ENCODE measurements at regions not wholly inside any gene's neighbourhood (a gene's known extent, or its start where the extent isn't known, plus 50 kb on each side); places are given as distances from the start of the nearest gene placed in this dataset.

GRCh38 chr1:214946615-214947014 lies 135.9 kb upstream of the KCNK2 start:
- no peak for ATAC-seq
- Mint-ChIP-seq H3K36me3 (ENCODE audit: insufficient read depth) (no peaks in the 10 kb centered on the region), H3K4me1 (ENCODE audit: low read depth) (no peaks in the 10 kb centered on the region), H3K9me3 (no peaks in the 10 kb centered on the region), H3K4me3 (no peak overlapping the region), H3K27me3 (ENCODE audit: low read depth) (peaks cover 2% of the 10 kb centered on the region)
- no peak for DNase-seq

GRCh38 chr1:214952648-214953047 lies 129.9 kb upstream of the KCNK2 start:
- H3K9me3 Mint-ChIP-seq, result no peaks in the 10 kb centered on the region
- no peaks in the 10 kb centered on the region for H3K4me1 Mint-ChIP-seq (ENCODE audit: low read depth)
- ATAC-seq (no peak), DNase-seq (no peak)
- H3K36me3 Mint-ChIP-seq (ENCODE audit: insufficient read depth), result no peaks in the 10 kb centered on the region
- no peak overlapping the region for H3K4me3 Mint-ChIP-seq
- peaks cover 7% of the 10 kb centered on the region for H3K27me3 Mint-ChIP-seq (ENCODE audit: low read depth)

- Mint-ChIP-seq H3K27me3 (ENCODE audit: low read depth) (peaks cover 7% of the 10 kb centered on the region), H3K4me3 (no peak overlapping the region), H3K9me3 (no peaks in the 10 kb centered on the region), H3K4me1 (ENCODE audit: low read depth) (no peaks in the 10 kb centered on the region), H3K36me3 (ENCODE audit: insufficient read depth) (no peaks in the 10 kb centered on the region)
- DNase-seq (no peak), ATAC-seq (no peak)
Measured at GRCh38 chr1:214953901-214954616, 128.5 kb upstream of the KCNK2 start.

DNA sequence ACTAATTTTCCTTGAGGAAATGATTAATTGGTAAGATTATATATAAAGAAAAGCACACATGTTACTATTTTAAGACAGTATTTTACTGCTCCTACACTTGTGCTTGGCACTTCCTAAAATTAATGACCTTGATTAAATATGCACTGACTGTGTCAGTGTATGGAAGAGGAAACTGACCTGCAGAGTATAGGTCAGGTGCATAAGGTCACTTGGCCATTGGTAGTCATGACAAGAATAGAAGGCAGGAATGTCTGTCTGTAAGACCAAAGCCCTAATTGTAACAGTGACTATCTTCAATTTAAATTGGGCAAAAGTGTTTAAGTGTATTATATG lies 128.0 kb upstream of the KCNK2 start:
- Mint-ChIP-seq H3K4me1 (ENCODE audit: low read depth) (no peaks in the 10 kb centered on the region), H3K27me3 (ENCODE audit: low read depth) (peaks cover 6% of the 10 kb centered on the region), H3K36me3 (ENCODE audit: insufficient read depth) (no peaks in the 10 kb centered on the region), H3K4me3 (no peak overlapping the region), H3K9me3 (no peaks in the 10 kb centered on the region)
- ATAC-seq (no peak), DNase-seq (no peak)

DNA sequence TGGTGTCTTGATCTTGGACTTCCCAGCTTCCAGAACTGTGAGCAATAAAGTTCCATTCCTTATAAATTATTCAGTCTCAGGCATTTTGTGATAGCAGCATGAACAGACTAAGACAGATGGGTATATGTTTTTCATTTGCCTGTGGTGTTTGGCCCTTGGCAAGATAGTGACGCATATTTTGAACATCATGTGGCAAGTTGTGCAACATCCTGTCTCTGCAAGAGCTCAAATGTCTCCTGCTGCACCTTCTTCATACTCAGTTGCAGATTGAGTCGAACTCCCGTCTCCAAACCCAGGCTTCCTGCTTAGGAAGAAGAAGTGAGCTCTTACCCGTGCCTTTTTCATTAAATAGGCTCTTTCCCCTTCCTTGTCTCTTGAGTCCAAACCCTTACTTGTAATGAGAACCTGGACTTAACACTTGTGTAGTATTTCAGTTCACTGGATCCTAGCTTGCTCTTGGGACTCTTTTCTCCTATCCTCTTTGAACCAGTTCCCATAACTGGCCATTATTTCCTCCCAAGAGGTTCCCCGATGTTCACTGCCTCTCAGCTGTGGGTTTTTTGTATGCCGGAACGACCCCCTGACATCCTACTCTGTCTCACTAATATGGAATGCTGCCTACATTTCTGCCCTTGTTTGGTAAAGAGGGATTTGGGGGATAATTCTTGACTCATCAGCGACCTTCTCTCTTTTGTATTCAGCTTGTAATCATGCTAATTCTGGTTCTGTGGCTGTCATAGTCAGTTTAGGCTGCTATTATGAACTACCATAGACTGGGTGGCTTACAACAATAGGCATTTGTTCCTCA lies 125.0 kb upstream of the KCNK2 start:
- no peaks in the 10 kb centered on the region for H3K36me3 Mint-ChIP-seq (ENCODE audit: insufficient read depth)
- H3K4me1 Mint-ChIP-seq (ENCODE audit: low read depth), result no peaks in the 10 kb centered on the region
- H3K9me3 Mint-ChIP-seq, result no peaks in the 10 kb centered on the region
- no peak overlapping the region for H3K4me3 Mint-ChIP-seq
- ATAC-seq (no peak), DNase-seq (no peak)
- H3K27me3 Mint-ChIP-seq (ENCODE audit: low read depth), result peaks cover 5% of the 10 kb centered on the region

DNA sequence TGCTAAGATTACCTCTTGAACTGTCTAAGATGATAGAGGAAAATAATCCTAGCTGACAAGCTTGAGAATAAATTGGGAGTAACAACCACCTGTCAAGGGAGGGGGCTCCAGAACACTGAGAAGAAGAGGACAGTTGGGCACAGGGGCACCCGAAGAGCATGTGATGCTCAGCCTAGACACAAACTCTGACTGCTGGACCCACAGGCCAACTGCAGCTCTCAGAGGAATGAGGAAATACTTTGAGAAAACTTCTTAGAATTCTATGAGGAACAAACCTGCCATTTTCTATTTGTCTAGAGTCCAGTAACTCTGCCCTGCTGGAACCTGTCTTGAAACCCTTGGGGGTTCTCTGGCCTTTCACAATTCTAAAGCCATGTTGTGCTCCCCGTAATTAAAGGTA lies 124.1 kb upstream of the KCNK2 start:
- H3K4me1 Mint-ChIP-seq (ENCODE audit: low read depth), result no peaks in the 10 kb centered on the region
- H3K27me3 Mint-ChIP-seq (ENCODE audit: low read depth), result peaks cover 5% of the 10 kb centered on the region
- DNase-seq (no peak), ATAC-seq (no peak)
- no peaks in the 10 kb centered on the region for H3K9me3 Mint-ChIP-seq
- H3K36me3 Mint-ChIP-seq (ENCODE audit: insufficient read depth), result no peaks in the 10 kb centered on the region
- no peak overlapping the region for H3K4me3 Mint-ChIP-seq

- H3K27me3 Mint-ChIP-seq (ENCODE audit: low read depth), result peaks cover 6% of the 10 kb centered on the region
- H3K9me3 Mint-ChIP-seq, result no peaks in the 10 kb centered on the region
- ATAC-seq (no peak), DNase-seq (no peak)
- no peak overlapping the region for H3K4me3 Mint-ChIP-seq
- no peaks in the 10 kb centered on the region for H3K36me3 Mint-ChIP-seq (ENCODE audit: insufficient read depth)
- H3K4me1 Mint-ChIP-seq (ENCODE audit: low read depth), result no peaks in the 10 kb centered on the region
Measured at GRCh38 chr1:214966346-214966745, 116.2 kb upstream of the KCNK2 start.

GRCh38 chr1:214967865-214968575 lies 114.5 kb upstream of the KCNK2 start:
- Mint-ChIP-seq H3K27me3 (ENCODE audit: low read depth) (peaks cover 7% of the 10 kb centered on the region), H3K4me3 (no peak overlapping the region), H3K9me3 (no peaks in the 10 kb centered on the region), H3K4me1 (ENCODE audit: low read depth) (no peaks in the 10 kb centered on the region), H3K36me3 (ENCODE audit: insufficient read depth) (no peaks in the 10 kb centered on the region)
- ATAC-seq (no peak), DNase-seq (no peak)

DNA sequence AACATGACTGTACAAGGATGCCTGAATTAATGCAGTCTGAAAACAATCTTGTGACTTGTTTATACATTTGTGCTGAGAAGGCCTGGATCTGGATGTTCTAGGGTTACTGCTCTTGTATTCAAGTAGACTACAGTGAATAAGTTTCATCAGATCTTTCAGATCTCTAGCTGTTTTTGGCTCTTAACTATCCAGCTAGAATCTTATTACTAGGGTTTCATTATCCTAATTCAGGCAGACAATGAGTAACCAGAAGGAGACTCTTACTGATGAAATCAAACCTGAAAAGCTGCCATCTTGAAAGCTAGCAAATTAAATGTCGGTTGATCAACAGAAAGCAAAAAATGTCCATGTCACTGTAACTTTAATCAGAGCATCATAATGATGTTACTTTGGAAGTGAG lies 112.5 kb upstream of the KCNK2 start:
- no peaks in the 10 kb centered on the region for H3K9me3 Mint-ChIP-seq
- H3K27me3 Mint-ChIP-seq (ENCODE audit: low read depth), result peaks cover 9% of the 10 kb centered on the region
- no peak overlapping the region for H3K4me3 Mint-ChIP-seq
- ATAC-seq (no peak), DNase-seq (no peak)
- H3K4me1 Mint-ChIP-seq (ENCODE audit: low read depth), result no peaks in the 10 kb centered on the region
- no peaks in the 10 kb centered on the region for H3K36me3 Mint-ChIP-seq (ENCODE audit: insufficient read depth)

GRCh38 chr1:214971071-214971470 lies 111.5 kb upstream of the KCNK2 start:
- no peak for ATAC-seq
- no peak for DNase-seq
- Mint-ChIP-seq H3K36me3 (ENCODE audit: insufficient read depth) (no peaks in the 10 kb centered on the region), H3K9me3 (no peaks in the 10 kb centered on the region), H3K4me3 (no peak overlapping the region), H3K27me3 (ENCODE audit: low read depth) (peaks cover 8% of the 10 kb centered on the region), H3K4me1 (ENCODE audit: low read depth) (no peaks in the 10 kb centered on the region)

GRCh38 chr1:214974002-214974401 lies 108.5 kb upstream of the KCNK2 start:
- Mint-ChIP-seq H3K4me1 (ENCODE audit: low read depth) (no peaks in the 10 kb centered on the region), H3K9me3 (no peaks in the 10 kb centered on the region), H3K27me3 (ENCODE audit: low read depth) (peaks cover 5% of the 10 kb centered on the region), H3K36me3 (ENCODE audit: insufficient read depth) (no peaks in the 10 kb centered on the region), H3K4me3 (no peak overlapping the region)
- ATAC-seq (no peak), DNase-seq (no peak)

- ATAC-seq, result no peak
- H3K4me1 Mint-ChIP-seq (ENCODE audit: low read depth), result no peaks in the 10 kb centered on the region
Measured at GRCh38 chr1:214976665-214977064, 105.9 kb upstream of the KCNK2 start.

DNA sequence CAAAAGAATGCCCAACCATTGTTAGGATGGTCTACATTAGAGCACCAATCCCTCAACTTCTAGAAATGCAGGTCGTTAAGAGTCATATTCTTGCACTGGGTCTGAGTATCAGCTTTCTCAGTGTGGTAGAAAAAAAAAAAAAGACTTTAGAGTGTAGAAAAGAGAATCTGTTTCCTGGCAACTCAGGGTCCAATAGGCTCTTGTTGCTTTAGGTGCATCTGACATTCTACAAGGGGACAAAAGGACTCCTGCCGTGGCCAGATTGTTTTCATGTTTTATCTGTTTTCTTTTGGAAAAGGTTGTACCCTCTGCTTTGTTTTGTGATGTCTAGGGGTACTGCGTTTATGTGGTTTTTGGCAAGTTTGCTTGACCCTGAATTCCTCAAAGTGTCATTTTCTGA lies 105.4 kb upstream of the KCNK2 start:
- H3K9me3 Mint-ChIP-seq, result no peaks in the 10 kb centered on the region
- no peaks in the 10 kb centered on the region for H3K36me3 Mint-ChIP-seq (ENCODE audit: insufficient read depth)
- no peaks in the 10 kb centered on the region for H3K4me1 Mint-ChIP-seq (ENCODE audit: low read depth)
- ATAC-seq (no peak), DNase-seq (no peak)
- H3K4me3 Mint-ChIP-seq, result no peak overlapping the region
- H3K27me3 Mint-ChIP-seq (ENCODE audit: low read depth), result peaks cover 5% of the 10 kb centered on the region

More at GRCh38 chr1:214976665-214977064, 105.9 kb upstream of the KCNK2 start:
- no peak overlapping the region for H3K4me3 Mint-ChIP-seq
- H3K27me3 Mint-ChIP-seq (ENCODE audit: low read depth), result peaks cover 5% of the 10 kb centered on the region
- no peaks in the 10 kb centered on the region for H3K36me3 Mint-ChIP-seq (ENCODE audit: insufficient read depth)
- no peak for DNase-seq
- H3K9me3 Mint-ChIP-seq, result no peaks in the 10 kb centered on the region

GRCh38 chr1:214977700-214978374 lies 104.7 kb upstream of the KCNK2 start:
- no peaks in the 10 kb centered on the region for H3K4me1 Mint-ChIP-seq (ENCODE audit: low read depth)
- no peak overlapping the region for H3K4me3 Mint-ChIP-seq
- H3K9me3 Mint-ChIP-seq, result no peaks in the 10 kb centered on the region
- DNase-seq, result no peak
- peaks cover 5% of the 10 kb centered on the region for H3K27me3 Mint-ChIP-seq (ENCODE audit: low read depth)
- no peak for ATAC-seq
- no peaks in the 10 kb centered on the region for H3K36me3 Mint-ChIP-seq (ENCODE audit: insufficient read depth)
